HG02870 (cell line): ENCODE measurements at regions not wholly inside any gene's neighbourhood (a gene's known extent, or its start where the extent isn't known, plus 50 kb on each side); places are given as distances from the start of the nearest gene placed in this dataset.
A peak's percentile ranks its signal among the peaks of the same experiment; 100 is the strongest.

Experiments used
- ATAC-seq: cut with Tn5 transposase; IDR thresholded peaks from one replicate; pipeline ENCODE4 v1.9.1; 2021; ENCODE audit warnings: mild to moderate bottlenecking, moderate library complexity; ENCODE audit not compliant: unreplicated experiment

- no peak for ATAC-seq
Observed at GRCh38 chr4:140250989-140251552, 97.1 kb upstream of the MAML3 start.

DNA sequence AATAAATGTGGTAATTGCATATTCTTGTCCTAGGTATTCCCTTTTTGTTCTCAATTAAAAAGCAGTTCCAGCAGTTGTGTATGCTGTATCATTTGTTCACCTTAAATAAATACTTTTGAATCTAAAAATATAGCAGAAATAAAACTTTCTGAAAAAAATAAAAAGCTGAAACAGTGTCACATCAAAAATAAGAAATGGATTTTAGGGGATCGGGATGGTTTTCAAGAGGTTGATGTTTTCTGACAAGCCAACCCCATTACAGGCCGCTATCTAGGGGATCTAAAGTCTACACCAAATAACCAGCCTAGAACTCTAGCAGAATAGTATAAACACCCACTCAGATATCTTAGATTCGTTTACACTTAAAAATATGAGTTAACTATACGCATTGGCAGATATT, 95.4 kb upstream of the MAML3 start:
- ATAC-seq = no peak

DNA sequence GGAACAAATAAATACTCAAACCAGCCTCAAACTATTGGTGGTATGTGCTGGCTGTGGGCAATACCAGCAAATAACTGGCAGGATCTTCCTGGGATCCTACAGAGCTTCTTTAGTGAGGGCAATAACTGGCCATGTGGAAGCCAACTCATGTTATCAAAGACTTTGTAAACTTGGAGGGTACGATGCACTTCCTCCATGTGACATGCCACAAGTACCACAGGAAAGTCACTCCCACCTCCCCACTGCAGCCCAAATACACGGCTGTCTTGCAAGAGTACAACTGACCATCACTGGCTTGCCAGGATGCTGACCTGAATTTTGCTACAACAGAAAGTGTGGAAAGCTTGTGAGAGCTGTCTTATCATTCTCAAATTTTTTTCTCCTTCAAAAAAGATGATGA, 93.3 kb upstream of the MAML3 start:
- no peak for ATAC-seq

DNA sequence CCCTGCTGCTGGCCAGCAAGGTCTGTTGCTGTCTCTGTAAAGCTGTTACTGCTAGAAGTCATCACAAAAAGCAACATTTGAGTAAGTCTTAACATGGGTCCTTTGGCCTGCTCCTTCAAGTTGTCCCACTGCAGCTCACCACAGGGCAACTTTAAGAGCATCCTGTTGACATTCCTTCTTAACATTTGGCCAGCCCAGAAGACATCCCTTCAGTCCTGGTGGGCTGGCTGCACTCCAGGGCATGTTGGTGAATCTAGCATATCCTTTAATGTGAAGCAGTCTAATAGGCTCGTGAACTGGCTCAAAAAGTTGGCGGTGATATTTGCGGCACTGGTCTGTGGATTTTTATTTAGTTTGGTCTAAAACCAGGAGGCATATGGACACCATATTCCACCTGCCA, 92.2 kb upstream of the MAML3 start:
- no peak for ATAC-seq

- ATAC-seq = no peak
Observed at GRCh38 chr4:140244328-140244727, 90.3 kb upstream of the MAML3 start.

GRCh38 chr4:140243278-140243753, 89.3 kb upstream of the MAML3 start:
- peak; percentile 82 for ATAC-seq

GRCh38 chr4:140242357-140243277, 88.6 kb upstream of the MAML3 start:
- ATAC-seq = peak; percentile 55

DNA sequence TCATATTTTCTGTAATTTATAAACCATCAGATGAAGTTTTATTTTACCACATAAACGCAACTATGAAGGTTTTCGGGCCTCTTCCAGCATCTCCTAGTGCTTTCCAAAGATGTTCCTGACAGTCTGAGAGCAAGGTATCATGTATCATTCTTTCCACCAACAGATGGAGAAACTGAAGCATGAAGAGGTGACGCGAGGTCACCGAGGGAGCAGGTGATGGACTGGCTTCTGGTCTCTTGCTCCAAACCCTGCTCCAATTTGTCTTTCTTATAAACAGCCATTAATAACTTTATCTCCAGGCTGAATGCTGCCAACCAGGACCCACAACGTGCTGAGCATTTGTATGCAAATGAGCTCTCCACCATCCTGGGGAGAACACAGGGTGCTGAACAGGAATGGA, 86.3 kb upstream of the MAML3 start:
- ATAC-seq = no peak

GRCh38 chr4:140239311-140239710, 85.3 kb upstream of the MAML3 start:
- ATAC-seq = no peak

- no peak for ATAC-seq
Observed at GRCh38 chr4:140238351-140239056, 84.5 kb upstream of the MAML3 start.

GRCh38 chr4:140237616-140238350, 83.8 kb upstream of the MAML3 start:
- ATAC-seq = no peak

DNA sequence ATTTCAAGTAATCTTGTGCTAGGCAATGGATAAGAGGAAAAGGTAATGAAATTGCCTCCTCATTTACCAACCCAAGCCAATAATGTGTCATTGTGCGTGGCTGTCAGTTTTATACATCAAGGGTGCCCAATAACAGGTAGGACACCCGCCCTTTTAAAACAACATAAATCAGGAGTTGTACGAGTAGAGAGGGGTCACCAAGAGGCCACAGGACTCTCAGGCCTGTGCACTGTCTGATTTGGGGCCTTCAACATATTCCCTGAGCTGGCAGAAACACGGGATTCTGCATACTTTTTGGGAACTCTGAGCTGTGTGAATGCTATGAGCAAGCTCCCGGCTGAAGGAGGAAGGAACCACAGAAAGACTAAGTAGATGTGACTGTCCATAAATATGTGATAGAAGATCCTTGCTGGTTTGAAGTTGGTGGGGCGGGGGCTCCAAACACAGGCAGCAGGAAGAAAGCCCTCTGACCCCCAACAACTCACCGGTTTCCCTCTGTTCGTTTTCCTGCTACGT, 82.7 kb upstream of the MAML3 start:
- no peak for ATAC-seq

DNA sequence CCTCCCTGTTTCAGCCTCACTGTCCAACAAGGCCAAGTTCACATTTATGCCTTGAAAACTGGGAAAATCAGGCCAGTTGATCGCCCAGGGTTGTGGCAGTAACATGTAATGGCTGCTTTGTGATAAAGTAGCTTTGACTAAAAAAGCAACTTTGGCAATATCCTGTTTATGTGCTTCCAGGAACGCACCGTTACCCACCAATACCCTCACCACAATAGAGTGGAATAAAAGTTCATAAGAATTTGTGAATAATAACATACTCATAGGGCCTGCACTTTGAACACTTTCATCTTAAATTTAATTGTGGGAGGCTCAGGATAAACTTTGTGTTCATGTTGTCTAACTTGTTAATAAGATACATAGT, 80.7 kb upstream of the MAML3 start:
- no peak for ATAC-seq

DNA sequence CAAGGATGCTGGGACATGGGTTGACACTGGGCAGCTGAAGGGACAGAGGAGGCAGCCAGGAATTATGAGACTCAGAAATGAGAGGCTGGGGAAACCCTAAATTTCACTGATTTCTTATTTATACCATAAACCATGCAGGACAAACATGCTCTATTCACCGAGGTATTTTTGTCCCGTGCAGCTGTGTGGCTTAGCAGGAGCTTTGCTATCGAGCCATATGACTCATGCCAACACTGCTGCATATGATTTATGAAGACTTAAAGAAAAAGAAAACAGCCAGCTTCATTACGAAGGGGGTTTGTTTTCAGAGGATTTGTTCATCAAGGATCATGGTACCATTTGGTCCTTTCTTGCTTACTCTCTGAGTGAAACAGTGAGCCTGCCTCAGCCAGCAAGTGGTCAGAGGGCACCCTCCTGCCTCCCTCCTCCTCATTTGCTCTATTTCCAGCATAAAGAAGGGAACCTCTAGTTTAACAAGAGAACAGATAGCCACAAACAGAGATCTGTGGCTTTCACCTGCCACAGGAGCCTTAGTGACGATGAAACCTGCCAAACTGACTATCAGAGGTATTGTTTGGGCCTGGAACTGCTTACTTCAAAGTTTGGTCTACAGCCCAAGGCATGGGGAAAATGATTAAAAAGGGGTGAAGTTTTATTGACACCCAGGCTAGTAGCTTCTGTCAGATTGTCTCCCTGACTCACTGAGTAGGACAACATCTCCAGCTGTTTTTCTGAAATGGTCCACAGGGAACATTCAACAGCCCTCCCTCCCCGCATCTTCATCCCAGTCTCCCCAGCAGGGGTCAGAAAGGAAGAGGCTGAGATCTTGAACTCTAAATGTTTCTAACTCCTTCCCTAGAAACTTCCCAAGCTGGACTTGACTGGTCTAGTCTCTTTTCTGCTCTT, 80.1 kb upstream of the MAML3 start:
- ATAC-seq = no peak

DNA sequence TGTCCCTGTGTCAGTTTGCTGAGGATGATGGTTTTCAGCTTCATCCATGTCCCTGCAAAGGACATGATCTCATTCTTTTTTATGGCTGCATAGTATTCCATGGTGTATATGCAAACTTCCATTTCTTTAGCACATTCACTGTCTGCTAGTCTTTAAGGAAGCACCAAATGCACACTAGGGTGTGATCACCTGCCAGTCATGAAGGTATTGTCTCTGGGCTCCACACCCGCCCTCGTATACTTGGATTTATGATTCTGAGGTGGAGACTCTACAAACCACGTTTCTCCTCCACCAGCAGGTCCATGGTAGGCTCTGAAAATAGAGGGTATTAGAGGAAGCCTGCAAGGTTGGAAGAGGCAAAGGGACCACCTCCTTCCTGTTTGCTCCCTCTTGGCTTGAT, 75.9 kb upstream of the MAML3 start:
- no peak for ATAC-seq

GRCh38 chr4:140227286-140227685, 73.3 kb upstream of the MAML3 start:
- no peak for ATAC-seq

DNA sequence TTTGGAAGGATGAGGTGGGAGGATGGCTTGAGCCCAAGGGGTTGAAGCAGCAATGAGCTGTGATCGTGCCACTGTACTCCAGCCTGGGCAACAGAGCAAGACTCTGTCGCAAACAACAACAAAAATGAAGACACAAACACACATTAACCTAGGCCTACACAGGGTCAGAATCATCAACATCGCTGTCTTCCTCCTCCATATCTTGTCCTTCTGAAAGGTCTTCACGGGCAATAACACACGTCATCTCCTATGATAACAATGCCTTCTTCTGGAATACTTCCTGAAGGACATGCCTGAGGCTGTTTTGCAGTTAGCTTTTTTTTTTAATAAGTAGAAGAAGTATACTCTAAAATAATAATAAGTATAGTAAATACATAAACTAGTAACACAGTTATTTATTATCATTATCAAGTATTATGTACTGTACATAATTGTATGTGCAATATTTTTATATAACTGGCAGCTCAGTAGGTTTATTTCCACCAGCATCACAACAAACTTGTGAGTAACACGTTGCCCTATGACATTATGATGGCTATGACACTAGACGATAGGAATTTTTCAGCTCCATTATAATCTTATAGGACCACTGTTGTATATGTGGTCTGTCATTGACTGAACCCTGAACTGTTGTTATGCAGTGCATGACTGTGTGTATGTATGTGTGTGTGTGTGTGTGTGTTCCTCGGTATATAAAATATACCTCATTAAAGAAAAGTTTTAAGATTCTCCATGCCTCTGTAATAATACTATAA, 69.2 kb upstream of the MAML3 start:
- no peak for ATAC-seq

DNA sequence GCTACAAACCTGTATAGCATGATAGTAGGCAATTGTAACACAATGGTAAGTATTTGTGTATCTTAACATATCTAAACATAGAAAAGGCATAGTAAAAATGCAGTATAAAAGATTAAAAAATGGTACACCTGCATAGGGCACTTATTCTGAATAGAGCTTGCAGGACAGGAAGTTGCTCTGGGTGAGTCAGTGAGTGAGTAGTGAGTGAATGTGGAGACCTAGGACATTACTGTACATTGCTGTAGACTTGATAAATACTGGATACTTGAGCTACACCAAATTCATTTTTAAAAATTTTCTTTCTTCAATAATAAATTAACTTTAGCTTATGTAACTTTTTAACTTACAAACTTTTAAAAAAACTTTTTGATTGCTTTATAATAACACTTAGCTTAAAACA, 68.2 kb upstream of the MAML3 start:
- ATAC-seq = no peak

- ATAC-seq = no peak
Observed at GRCh38 chr4:140220058-140220457, 66.1 kb upstream of the MAML3 start.
